ENCODE measurements at regions not wholly inside any gene's neighbourhood (a gene's known extent, or its start where the extent isn't known, plus 50 kb on each side); places are given as distances from the start of the nearest gene placed in this dataset.

DNA sequence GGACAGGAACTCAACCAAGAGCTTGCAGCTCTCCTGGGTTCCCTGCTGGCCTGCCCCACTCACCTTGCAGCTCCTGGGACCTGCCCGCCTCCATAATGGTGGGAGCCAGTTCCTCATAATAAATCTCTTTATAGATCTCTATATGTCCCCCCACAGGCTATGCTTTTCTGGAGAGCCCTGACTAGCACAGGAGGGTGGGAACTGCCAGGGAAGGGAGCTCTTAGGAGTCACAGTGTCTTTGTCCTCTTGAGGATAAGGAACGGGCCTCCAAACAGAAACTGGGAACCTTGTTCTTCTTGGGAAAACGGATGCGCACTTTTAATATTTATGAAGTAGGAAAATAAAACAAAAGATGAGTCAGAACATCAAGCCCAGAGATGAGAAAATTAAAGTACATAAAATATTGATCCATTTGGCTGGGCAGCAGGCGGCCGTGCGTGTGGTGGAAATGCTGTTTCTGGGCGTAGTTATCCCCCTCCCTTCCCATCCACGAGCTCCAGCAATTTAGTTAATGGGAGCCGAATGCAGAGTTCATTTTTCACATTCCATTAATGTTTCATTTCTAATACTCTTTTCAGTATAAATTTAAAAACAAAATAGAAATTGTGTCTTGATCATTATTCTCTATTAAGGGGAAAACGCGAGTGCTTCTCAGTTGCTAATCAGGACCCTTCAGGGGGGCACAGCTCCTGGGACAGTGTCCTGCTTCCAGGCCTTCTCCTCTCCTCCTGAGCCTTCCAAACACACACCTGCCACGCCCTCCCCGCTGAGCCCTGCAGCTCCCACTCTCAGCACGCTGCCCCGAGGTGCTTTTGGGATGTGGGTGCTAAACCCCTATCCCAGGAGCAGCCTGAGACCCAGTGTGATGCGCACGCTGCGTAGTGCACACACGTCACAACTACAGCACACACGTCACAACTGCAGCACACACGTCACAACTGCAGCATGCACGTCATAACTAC, 323.3 kb upstream of the AJAP1 start:
- TF ChIP-seq, protein P1, sequence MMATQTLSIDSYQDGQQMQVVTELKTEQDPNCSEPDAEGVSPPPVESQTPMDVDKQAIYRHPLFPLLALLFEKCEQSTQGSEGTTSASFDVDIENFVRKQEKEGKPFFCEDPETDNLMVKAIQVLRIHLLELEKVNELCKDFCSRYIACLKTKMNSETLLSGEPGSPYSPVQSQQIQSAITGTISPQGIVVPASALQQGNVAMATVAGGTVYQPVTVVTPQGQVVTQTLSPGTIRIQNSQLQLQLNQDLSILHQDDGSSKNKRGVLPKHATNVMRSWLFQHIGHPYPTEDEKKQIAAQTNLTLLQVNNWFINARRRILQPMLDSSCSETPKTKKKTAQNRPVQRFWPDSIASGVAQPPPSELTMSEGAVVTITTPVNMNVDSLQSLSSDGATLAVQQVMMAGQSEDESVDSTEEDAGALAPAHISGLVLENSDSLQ (IDR thresholded peaks at IDR 0.05), result no peak
- TF ChIP-seq FOXA1 (IDR thresholded peaks at IDR 0.05), result no peak
